Mesenchymal stem cell (in vitro differentiated cells and primary cell): ENCODE measurements at regions not wholly inside any gene's neighbourhood (a gene's known extent, or its start where the extent isn't known, plus 50 kb on each side); places are given as distances from the start of the nearest gene placed in this dataset.

Source experiments
- DNase-seq: peaks from one replicate; pipeline ENCODE4 v3.0.0-alpha.2; 2013
- H2AFZ ChIP-seq: one replicate; pipeline ENCODE4 v1.6.1; 2013; ENCODE audit warnings: low read depth, mild to moderate bottlenecking, control low read depth, inconsistent platforms, low read length, moderate library complexity
- H2AK5ac ChIP-seq: 2 replicates; pipeline ENCODE4 v1.6.1; 2013; ENCODE audit warnings: low read length, moderate library complexity, mild to moderate bottlenecking, inconsistent platforms; ENCODE audit not compliant: severe bottlenecking
- H2BK120ac ChIP-seq: one replicate; pipeline ENCODE4 v1.6.1; 2013; ENCODE audit warnings: low read depth, mild to moderate bottlenecking, inconsistent platforms, low read length, moderate library complexity
- H2BK12ac ChIP-seq, 2 experiments: one replicate each; pipeline ENCODE4 v1.6.1; 2013; ENCODE audit warnings: inconsistent platforms in 2 of 2, low read length in 2 of 2, mild to moderate bottlenecking in 2 of 2, moderate library complexity in 2 of 2, control low read depth in 1 of 2
- H2BK15ac ChIP-seq: one replicate; pipeline ENCODE4 v1.6.1; 2013; ENCODE audit warnings: mild to moderate bottlenecking, low read depth, inconsistent platforms; ENCODE audit not compliant: poor library complexity, severe bottlenecking
- H2BK5ac ChIP-seq: 2 replicates; pipeline ENCODE4 v1.6.1; 2013; ENCODE audit warnings: low read depth, mild to moderate bottlenecking, low read length, control low read depth, inconsistent platforms; ENCODE audit not compliant: poor library complexity, severe bottlenecking
- H3K14ac ChIP-seq, 2 experiments: one replicate each; pipeline ENCODE4 v1.6.1; 2013; ENCODE audit warnings: inconsistent platforms in 2 of 2, low read length in 2 of 2, control low read depth in 1 of 2, mild to moderate bottlenecking in 1 of 2, moderate library complexity in 1 of 2
- H3K18ac ChIP-seq, 2 experiments: one replicate each; pipeline ENCODE4 v1.6.1; 2013; ENCODE audit warnings: inconsistent platforms in 2 of 2, low read length in 2 of 2, control low read depth in 1 of 2, low read depth in 1 of 2, mild to moderate bottlenecking in 1 of 2
- H3K23ac ChIP-seq, 2 experiments: one replicate each; pipeline ENCODE4 v1.6.1; 2013; ENCODE audit warnings: inconsistent platforms in 2 of 2, low read length in 2 of 2, mild to moderate bottlenecking in 2 of 2, moderate library complexity in 2 of 2, control low read depth in 1 of 2
- H3K27ac ChIP-seq: 2 replicates; pipeline ENCODE4 v1.5.1; 2013; ENCODE audit warnings: mild to moderate bottlenecking, moderate library complexity, low read length, control low read depth, inconsistent platforms; ENCODE audit not compliant: poor library complexity, severe bottlenecking
- H3K27me3 ChIP-seq, 2 experiments: 2 replicates each; pipeline versions ENCODE4 v1.6.1 to v1.7.0; 2013; ENCODE audit warnings: low read length in 2 of 2, mild to moderate bottlenecking in 2 of 2, moderate library complexity in 2 of 2, control low read depth in 1 of 2, inconsistent platforms in 1 of 2; ENCODE audit not compliant: control insufficient read depth in 1 of 2, insufficient read depth in 1 of 2
- H3K36me3 ChIP-seq, 2 experiments: 2 replicates each; pipeline versions ENCODE4 v1.6.1 to v1.7.0; 2013; ENCODE audit warnings: low read length in 2 of 2, control low read depth in 1 of 2, inconsistent platforms in 1 of 2, low read depth in 1 of 2, mild to moderate bottlenecking in 1 of 2; ENCODE audit not compliant: insufficient read depth in 2 of 2, control insufficient read depth in 1 of 2
- H3K4ac ChIP-seq, 2 experiments: one replicate each; pipeline ENCODE4 v1.6.1; 2013; ENCODE audit warnings: inconsistent platforms in 2 of 2, low read length in 2 of 2, mild to moderate bottlenecking in 2 of 2, moderate library complexity in 2 of 2, control low read depth in 1 of 2, low read depth in 1 of 2
- H3K4me1 ChIP-seq: 2 replicates; pipeline ENCODE4 v1.6.1; 2013; ENCODE audit warnings: low read depth, low read length, control low read depth; ENCODE audit not compliant: control insufficient read depth, insufficient read depth
- H3K4me2 ChIP-seq: 2 replicates; pipeline ENCODE4 v1.6.1; 2013; ENCODE audit warnings: low read length, mild to moderate bottlenecking, inconsistent platforms; ENCODE audit not compliant: poor library complexity, severe bottlenecking
- H3K4me3 ChIP-seq, 2 experiments: 2 replicates each; pipeline versions ENCODE4 v1.5.1 to v1.7.0; 2013; ENCODE audit warnings: low read length in 2 of 2, mild to moderate bottlenecking in 2 of 2, control low read depth in 1 of 2, low read depth in 1 of 2; ENCODE audit not compliant: insufficient read depth in 1 of 2
- H3K79me1 ChIP-seq: replicated peaks from 2 replicates; pipeline ENCODE4 v1.6.1; 2013; ENCODE audit warnings: mild to moderate bottlenecking, control low read depth, low read length, inconsistent platforms; ENCODE audit not compliant: poor library complexity, severe bottlenecking
- H3K9ac ChIP-seq: 2 replicates; pipeline ENCODE4 v1.7.0; 2013; ENCODE audit warnings: mild to moderate bottlenecking, low read length, moderate library complexity
- H3K9me3 ChIP-seq: 2 replicates; pipeline ENCODE4 v1.7.0; 2013; ENCODE audit warnings: mild to moderate bottlenecking, low read length; ENCODE audit not compliant: control insufficient read depth
- H4K8ac ChIP-seq: one replicate; pipeline ENCODE4 v1.6.1; 2013; ENCODE audit warnings: inconsistent platforms, mild to moderate bottlenecking, low read length, moderate library complexity
- H4K91ac ChIP-seq: one replicate; pipeline ENCODE4 v1.6.1; 2013; ENCODE audit warnings: mild to moderate bottlenecking, low read length, inconsistent platforms
- WGBS: methylation state at CpG from one replicate; pipeline ENCODE4 v1.1.7; 2013; ENCODE audit warnings: mixed read lengths; 5-methylcytosine and 5-hydroxymethylcytosine counted together

DNA sequence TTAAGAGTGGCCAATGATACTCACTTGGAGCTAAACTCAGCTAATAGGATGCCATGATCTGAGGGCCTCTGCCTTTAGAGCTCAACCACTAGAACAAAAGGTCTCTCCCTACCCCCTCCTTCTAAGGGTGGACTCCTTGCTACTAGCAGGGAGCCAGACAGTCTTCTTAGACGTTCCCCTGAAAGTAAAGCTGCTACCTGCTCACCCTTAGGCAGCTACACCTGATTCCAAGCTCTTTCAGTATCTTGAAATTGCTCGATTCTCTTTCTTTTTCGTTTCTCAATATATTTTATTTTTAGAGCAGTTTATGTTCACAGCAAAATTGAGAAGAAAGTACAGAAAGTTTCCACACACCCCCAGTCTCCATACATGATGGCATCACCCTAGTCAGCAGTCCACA is 112.6 kb upstream of the KCNJ15 start:
- Histone ChIP-seq H2AFZ (no peak overlapping the region), H4K91ac (no peak overlapping the region), H4K8ac (no peak overlapping the region), H2BK12ac (no peak overlapping the region), H2BK120ac (no peak overlapping the region), H3K14ac (no peak overlapping the region), H3K27me3 (peaks cover 0 to 2% of the 10 kb centered on the region in 2 experiments), H3K27ac (no peak overlapping the region), H2AK5ac (no peak overlapping the region), H3K9ac (no peak overlapping the region), H3K4me3 (no peak overlapping the region), H3K79me1 (no peaks in the 10 kb centered on the region), H3K18ac (no peak overlapping the region), H3K23ac (no peak overlapping the region), H3K4me2 (no peak overlapping the region), H2BK15ac (no peak overlapping the region), H3K4ac (no peak overlapping the region), H3K4me1 (peaks cover 3% of the 10 kb centered on the region), H3K9me3 (peaks cover 18% of the 10 kb centered on the region), H2BK5ac (no peak overlapping the region), H3K36me3 (no peaks in the 10 kb centered on the region)
- no peak for DNase-seq
- 70% methylated on average over 3 of the region's 3 CpGs for WGBS

DNA sequence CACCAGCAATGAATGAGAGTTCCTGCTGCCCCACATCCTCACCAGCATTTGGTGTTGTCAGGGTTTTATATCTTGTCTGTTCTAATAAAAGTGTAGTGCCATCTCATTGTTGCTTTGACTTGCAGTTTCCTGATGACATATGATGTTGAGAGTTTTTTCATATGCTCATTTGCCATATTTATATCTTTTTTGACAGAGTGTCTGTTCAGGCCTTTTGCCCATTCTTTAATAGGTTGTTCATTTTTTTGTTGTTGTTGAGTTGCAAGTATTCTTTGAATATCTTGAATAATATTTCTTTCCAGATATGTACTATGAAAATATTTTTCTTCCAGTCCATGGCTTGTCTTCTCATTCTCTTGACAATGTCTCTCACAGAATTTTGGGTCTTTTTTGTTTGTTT is 111.7 kb upstream of the KCNJ15 start:
- no peaks in the 10 kb centered on the region for H3K36me3 ChIP-seq

DNA sequence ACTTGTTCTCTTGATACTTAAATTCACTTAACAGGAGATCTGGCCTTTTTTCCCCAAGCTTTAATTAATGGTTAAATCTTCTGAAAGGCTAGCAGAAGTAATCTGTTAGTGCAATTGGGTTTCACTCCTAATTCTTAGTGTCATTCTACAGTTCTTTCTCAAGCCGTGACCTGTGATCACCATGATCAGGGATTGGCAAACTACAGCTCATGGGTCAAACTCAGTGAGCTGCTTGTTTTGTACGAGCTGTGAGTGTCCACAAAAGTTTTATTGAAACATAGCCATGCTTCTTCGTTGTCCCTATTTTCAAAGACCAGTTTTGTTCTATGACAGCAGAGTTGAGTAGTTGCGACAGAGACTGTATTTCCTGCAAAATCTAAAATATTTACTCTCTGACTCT is 109.4 kb upstream of the KCNJ15 start:
- Histone ChIP-seq H3K18ac (no peak overlapping the region), H3K23ac (no peak overlapping the region), H2AK5ac (no peak overlapping the region), H3K27ac (no peak overlapping the region), H3K9me3 (peaks cover 18% of the 10 kb centered on the region), H3K14ac (no peak overlapping the region), H3K9ac (no peak overlapping the region), H3K36me3 (no peaks in the 10 kb centered on the region), H3K4ac (no peak overlapping the region), H4K91ac (no peak overlapping the region), H3K27me3 (peaks cover 0 to 2% of the 10 kb centered on the region in 2 experiments), H2BK15ac (no peak overlapping the region), H2AFZ (no peak overlapping the region), H3K79me1 (no peaks in the 10 kb centered on the region), H2BK12ac (no peak overlapping the region), H3K4me2 (no peak overlapping the region), H4K8ac (no peak overlapping the region), H2BK5ac (no peak overlapping the region), H3K4me1 (no peaks in the 10 kb centered on the region), H2BK120ac (no peak overlapping the region), H3K4me3 (no peak overlapping the region)
- no peak for DNase-seq
- WGBS: 87% methylated on average over 4 of the region's 4 CpGs

More for the DNA sequence above, 111.7 kb upstream of the KCNJ15 start:
- Histone ChIP-seq H4K91ac (no peak overlapping the region), H2AK5ac (no peak overlapping the region), H3K27me3 (peaks cover 0 to 2% of the 10 kb centered on the region in 2 experiments), H3K79me1 (no peaks in the 10 kb centered on the region), H2BK5ac (no peak overlapping the region), H2BK12ac (no peak overlapping the region), H3K4me1 (peaks cover 3% of the 10 kb centered on the region), H4K8ac (no peak overlapping the region), H3K4me2 (no peak overlapping the region), H3K18ac (no peak overlapping the region), H3K9ac (no peak overlapping the region), H3K23ac (no peak overlapping the region), H2AFZ (no peak overlapping the region), H2BK15ac (no peak overlapping the region), H3K4me3 (no peak overlapping the region), H3K4ac (no peak overlapping the region), H3K14ac (no peak overlapping the region), H2BK120ac (no peak overlapping the region), H3K27ac (no peak overlapping the region), H3K9me3 (peaks cover 18% of the 10 kb centered on the region)
- no peak for DNase-seq

DNA sequence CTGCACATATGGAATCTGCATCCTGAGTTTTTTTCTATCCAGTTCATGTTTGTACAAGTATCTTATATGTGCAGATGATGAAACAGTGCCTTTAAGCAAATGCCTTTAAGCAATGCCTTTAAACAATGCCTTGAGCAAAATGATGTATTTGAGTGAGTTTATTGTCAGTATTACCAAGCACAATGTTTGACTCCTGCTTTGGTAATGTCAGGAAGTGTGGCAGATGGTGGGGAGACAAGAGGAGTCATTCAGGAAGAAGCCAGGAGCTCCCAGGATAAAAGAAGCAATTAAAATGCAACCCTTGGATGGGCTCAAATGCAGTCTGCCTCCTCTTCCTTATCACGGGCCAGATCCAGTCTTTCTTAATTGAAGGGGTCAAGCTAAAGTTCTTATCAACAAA is 108.7 kb upstream of the KCNJ15 start:
- no peak overlapping the region for H2AFZ ChIP-seq
- WGBS: no CpG with 5 or more reads among the region's 1 CpG
- no peak overlapping the region for H2AK5ac ChIP-seq
- H2BK120ac ChIP-seq: no peak overlapping the region
- no peak overlapping the region for H3K4ac ChIP-seq
- no peak overlapping the region for H3K9ac ChIP-seq
- DNase-seq: peak; percentile 16
- no peak overlapping the region for H4K91ac ChIP-seq
- no peak overlapping the region for H4K8ac ChIP-seq
- no peaks in the 10 kb centered on the region for H3K79me1 ChIP-seq
- H2BK12ac ChIP-seq: no peak overlapping the region
- no peak overlapping the region for H3K23ac ChIP-seq
- H3K18ac ChIP-seq: no peak overlapping the region
- H2BK5ac ChIP-seq: no peak overlapping the region
- H3K4me1 ChIP-seq: no peaks in the 10 kb centered on the region
- no peaks in the 10 kb centered on the region for H3K36me3 ChIP-seq
- no peak overlapping the region for H3K4me3 ChIP-seq
- peaks cover 18% of the 10 kb centered on the region for H3K9me3 ChIP-seq
- H3K14ac ChIP-seq: no peak overlapping the region
- H3K27ac ChIP-seq: no peak overlapping the region
- H3K4me2 ChIP-seq: no peak overlapping the region
- H3K27me3 ChIP-seq: no peaks in the 10 kb centered on the region
- H2BK15ac ChIP-seq: no peak overlapping the region
